Kidney epithelial cell (primary cell): ENCODE measurements at regions not wholly inside any gene's neighbourhood (a gene's known extent, or its start where the extent isn't known, plus 50 kb on each side); places are given as distances from the start of the nearest gene placed in this dataset.

Experiments used
- DNase-seq: peaks from one replicate; pipeline ENCODE4 v3.0.0-alpha.2; 2010; ENCODE audit warnings: low read depth
- H3K27me3 ChIP-seq: 2 replicates; pipeline ENCODE4 v1.6.0; 2011; ENCODE audit warnings: low read length; ENCODE audit not compliant: control insufficient read depth, insufficient read depth
- H3K36me3 ChIP-seq: 2 replicates; pipeline ENCODE4 v1.5.1; 2011; ENCODE audit warnings: low read length; ENCODE audit not compliant: control insufficient read depth, insufficient read depth
- H3K4me3 ChIP-seq: 2 replicates; pipeline ENCODE4 v1.5.1; 2011; ENCODE audit warnings: low read depth, mild to moderate bottlenecking, control low read depth, low read length
- TF ChIP-seq, protein P1 (sequence below): IDR thresholded peaks from 2 replicates; pipeline ENCODE4 v1.5.1; 2011; ENCODE audit warnings: mild to moderate bottlenecking, moderate library complexity, low read length, control low read depth, inconsistent platforms; ENCODE audit not compliant: insufficient read depth, poor library complexity, severe bottlenecking

DNA sequence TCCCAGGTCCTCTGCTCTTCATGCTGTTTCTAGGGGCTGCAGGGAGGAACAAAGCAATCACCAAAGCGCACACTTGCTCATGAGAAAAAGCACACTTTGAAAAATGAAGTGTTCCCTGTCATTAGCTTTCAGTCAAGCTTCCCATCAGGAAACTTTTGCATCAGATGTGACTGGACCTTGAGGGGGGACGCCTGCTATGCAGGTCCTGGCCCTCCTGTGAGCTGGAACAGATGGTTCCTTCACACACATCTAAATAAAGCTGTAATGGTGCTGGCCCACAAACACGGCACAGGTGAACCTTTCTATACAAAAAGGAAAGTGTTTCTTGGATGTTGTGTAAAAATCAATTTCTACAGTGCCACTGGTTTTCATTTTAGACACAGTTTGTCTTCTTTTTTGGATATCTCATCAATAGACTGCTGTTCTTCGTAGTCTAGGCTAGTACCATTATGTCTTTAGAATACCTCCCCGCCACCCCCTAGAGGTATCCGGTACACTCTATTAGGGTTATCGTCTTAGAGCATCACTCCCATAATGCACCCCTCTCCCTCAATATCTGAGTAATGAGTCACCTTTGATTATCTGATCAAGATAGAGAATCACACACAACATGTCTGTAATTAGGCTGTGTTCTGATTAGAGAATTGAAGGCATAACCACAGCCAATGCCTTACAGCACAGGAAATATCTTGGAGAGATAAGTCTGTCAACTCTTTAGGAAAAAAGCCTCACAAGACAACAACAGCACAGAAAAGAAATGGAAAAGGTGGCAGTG is 266.3 kb downstream of the TLR4 start:
- TF ChIP-seq, protein P1, sequence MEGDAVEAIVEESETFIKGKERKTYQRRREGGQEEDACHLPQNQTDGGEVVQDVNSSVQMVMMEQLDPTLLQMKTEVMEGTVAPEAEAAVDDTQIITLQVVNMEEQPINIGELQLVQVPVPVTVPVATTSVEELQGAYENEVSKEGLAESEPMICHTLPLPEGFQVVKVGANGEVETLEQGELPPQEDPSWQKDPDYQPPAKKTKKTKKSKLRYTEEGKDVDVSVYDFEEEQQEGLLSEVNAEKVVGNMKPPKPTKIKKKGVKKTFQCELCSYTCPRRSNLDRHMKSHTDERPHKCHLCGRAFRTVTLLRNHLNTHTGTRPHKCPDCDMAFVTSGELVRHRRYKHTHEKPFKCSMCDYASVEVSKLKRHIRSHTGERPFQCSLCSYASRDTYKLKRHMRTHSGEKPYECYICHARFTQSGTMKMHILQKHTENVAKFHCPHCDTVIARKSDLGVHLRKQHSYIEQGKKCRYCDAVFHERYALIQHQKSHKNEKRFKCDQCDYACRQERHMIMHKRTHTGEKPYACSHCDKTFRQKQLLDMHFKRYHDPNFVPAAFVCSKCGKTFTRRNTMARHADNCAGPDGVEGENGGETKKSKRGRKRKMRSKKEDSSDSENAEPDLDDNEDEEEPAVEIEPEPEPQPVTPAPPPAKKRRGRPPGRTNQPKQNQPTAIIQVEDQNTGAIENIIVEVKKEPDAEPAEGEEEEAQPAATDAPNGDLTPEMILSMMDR = no peak
- DNase-seq = no peak
- Histone ChIP-seq H3K4me3 (no peak overlapping the region), H3K27me3 (no peaks in the 10 kb centered on the region), H3K36me3 (no peaks in the 10 kb centered on the region)

DNA sequence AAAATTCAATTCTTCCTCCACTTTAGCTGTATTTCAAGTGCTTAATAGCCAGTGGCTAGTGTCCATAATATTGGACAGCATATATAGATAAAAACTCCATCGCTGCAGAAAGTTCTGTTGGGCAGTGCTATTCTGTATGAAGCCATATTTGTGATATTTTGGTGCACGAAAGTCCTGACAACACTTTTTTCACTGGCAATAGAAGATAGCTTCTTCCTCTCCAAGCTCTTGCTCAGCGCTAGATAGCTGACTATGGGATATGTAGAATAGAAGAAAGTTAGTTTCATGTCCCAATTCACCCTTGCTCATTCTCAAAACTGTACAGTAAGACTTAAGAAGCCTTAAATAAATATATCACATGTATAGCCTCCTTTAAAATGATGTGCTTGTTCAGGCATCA is 269.9 kb downstream of the TLR4 start:
- H3K4me3 ChIP-seq = no peak overlapping the region
- H3K27me3 ChIP-seq = no peaks in the 10 kb centered on the region
- TF ChIP-seq, protein P1 = no peak
- H3K36me3 ChIP-seq = no peaks in the 10 kb centered on the region
- DNase-seq = no peak

DNA sequence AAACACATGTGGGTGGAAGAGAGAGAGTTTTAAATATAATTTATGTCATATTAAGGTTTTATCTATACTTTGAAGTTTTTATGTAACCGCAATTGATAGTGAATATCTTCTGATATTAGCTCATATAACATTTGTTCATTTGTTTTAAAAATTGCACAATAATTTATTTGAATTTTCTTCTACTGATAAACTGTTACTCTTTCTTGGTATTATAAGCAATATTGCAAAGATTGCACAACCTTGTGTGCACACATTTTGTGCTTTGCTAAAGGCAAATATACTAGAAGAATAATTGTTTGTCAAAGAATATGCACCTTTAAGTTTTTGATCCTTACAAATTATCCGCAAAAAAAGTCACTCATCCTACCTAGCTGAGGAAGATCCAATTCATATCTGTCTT is 275.7 kb downstream of the TLR4 start:
- DNase-seq = no peak
- Histone ChIP-seq H3K27me3 (no peaks in the 10 kb centered on the region), H3K36me3 (no peaks in the 10 kb centered on the region), H3K4me3 (no peak overlapping the region)
- TF ChIP-seq, protein P1 = no peak

DNA sequence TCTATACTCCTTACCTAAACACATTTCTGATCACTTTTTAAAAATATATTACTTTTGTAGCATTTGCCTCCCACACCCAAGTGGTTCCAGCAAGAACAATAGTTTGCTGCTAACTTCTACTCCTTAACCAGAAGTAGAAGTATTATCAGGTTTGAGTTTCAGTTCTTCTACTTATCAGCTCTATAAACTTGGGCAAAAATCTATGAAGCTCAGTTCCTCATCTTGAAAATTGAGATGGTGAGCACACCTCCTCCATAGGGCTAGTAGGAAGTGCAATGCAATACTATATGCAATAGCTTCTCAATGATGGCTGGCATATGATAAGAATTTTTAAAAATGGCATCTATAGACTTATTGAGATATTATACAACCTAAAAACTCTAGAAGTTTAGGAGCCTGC is 283.7 kb downstream of the TLR4 start:
- DNase-seq = no peak
- TF ChIP-seq, protein P1 = no peak
- H3K36me3 ChIP-seq = no peaks in the 10 kb centered on the region
- H3K27me3 ChIP-seq = no peaks in the 10 kb centered on the region
- no peak overlapping the region for H3K4me3 ChIP-seq

DNA sequence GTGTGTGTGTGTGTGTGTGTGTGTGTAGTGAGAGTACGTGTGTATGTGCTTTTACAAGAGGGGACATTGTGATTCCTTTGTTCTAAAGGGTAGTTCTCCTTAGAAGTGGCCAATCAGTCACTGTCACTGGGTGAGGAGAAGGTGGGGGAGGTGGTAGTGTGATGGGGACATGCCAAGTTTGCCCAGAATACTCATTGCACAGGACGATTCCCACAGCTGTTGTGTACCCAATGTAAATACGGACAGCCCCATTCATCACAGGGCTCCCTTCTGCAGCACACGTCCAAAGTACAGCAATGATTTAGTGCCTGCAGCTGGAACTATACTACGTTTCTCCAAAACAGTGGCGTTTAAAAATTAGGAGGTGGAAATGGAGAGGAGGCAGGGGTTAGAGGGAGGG is 287.8 kb downstream of the TLR4 start:
- H3K36me3 ChIP-seq = no peaks in the 10 kb centered on the region
- DNase-seq = no peak
- H3K27me3 ChIP-seq = no peaks in the 10 kb centered on the region
- no peak overlapping the region for H3K4me3 ChIP-seq
- TF ChIP-seq, protein P1 = no peak

DNA sequence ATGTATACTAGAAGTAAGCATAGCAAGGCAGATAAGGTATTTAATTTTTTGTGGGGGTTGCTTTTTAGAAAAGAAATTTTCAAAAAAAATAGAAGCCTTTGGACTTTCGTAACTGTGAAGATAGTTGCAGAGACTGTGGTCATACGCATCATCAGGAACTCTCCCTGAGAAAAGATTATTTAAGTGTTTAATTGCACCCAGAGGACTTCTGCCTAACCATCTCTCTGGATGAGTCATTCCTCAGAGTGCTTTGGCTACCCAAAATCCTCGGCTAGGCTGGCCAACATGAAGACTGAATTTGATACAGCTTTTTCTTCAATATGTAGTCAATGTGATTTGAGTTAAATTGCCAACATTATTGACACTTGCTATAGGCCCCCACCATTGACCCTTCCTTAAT is 296.4 kb downstream of the TLR4 start:
- TF ChIP-seq, protein P1 = no peak
- no peak for DNase-seq
- H3K27me3 ChIP-seq = no peaks in the 10 kb centered on the region
- H3K4me3 ChIP-seq = no peak overlapping the region
- no peaks in the 10 kb centered on the region for H3K36me3 ChIP-seq
